ENCODE measurements at regions not wholly inside any gene's neighbourhood (a gene's known extent, or its start where the extent isn't known, plus 50 kb on each side); places are given as distances from the start of the nearest gene placed in this dataset.

GRCh38 chr5:168020542-168021294, 270.7 kb upstream of the WWC1 start:
- H3K4me1 ChIP-seq (ENCODE audit: insufficient read depth, low read length), result no peaks in the 10 kb centered on the region
- no peaks in the 10 kb centered on the region for H3K79me2 ChIP-seq (ENCODE audit: insufficient read depth, low read length)
- H3K4me2 ChIP-seq (ENCODE audit: insufficient read depth, low read length), result peak overlapping the region; percentile 24
- TF ChIP-seq CTCF (IDR thresholded peaks at IDR 0.05; ENCODE audit: extremely low read depth, low read depth, low read length), result peak; percentile 52
- no peak overlapping the region for H3K27ac ChIP-seq (ENCODE audit: low read depth, low read length)
- H3K9me3 ChIP-seq (ENCODE audit: low read depth, low read length), result no peaks in the 10 kb centered on the region
- peaks cover 3% of the 10 kb centered on the region for H3K27me3 ChIP-seq (ENCODE audit: insufficient read depth, low read length)
- H3K4me3 ChIP-seq (ENCODE audit: insufficient read depth, low read length), result peak overlapping the region; percentile 18
- H2AFZ ChIP-seq (ENCODE audit: low read length), result no peak overlapping the region
- no peaks in the 10 kb centered on the region for H4K20me1 ChIP-seq (ENCODE audit: insufficient read depth, low read length)
- DNase-seq (ENCODE audit: insufficient read length, low spot score, missing footprints), result peak; percentile 84
- no peaks in the 10 kb centered on the region for H3K36me3 ChIP-seq (ENCODE audit: insufficient read depth, low read length)

- no peak overlapping the region for H3K27ac ChIP-seq (ENCODE audit: low read depth, low read length)
- no peak overlapping the region for H2AFZ ChIP-seq (ENCODE audit: low read length)
- no peak for TF ChIP-seq CTCF (IDR thresholded peaks at IDR 0.05; ENCODE audit: extremely low read depth, low read depth, low read length)
- peaks cover 3% of the 10 kb centered on the region for H3K27me3 ChIP-seq (ENCODE audit: insufficient read depth, low read length)
- no peaks in the 10 kb centered on the region for H3K79me2 ChIP-seq (ENCODE audit: insufficient read depth, low read length)
- no peak overlapping the region for H3K4me3 ChIP-seq (ENCODE audit: insufficient read depth, low read length)
- H3K9me3 ChIP-seq (ENCODE audit: low read depth, low read length), result no peaks in the 10 kb centered on the region
- no peaks in the 10 kb centered on the region for H4K20me1 ChIP-seq (ENCODE audit: insufficient read depth, low read length)
- DNase-seq (ENCODE audit: insufficient read length, low spot score, missing footprints), result no peak
- no peaks in the 10 kb centered on the region for H3K4me1 ChIP-seq (ENCODE audit: insufficient read depth, low read length)
- H3K36me3 ChIP-seq (ENCODE audit: insufficient read depth, low read length), result no peaks in the 10 kb centered on the region
- H3K4me2 ChIP-seq (ENCODE audit: insufficient read depth, low read length), result no peak overlapping the region
These were observed 268.8 kb upstream of the WWC1 start for GRCh38 chr5:168022446-168023169.

- no peaks in the 10 kb centered on the region for H3K9me3 ChIP-seq (ENCODE audit: low read depth, low read length)
- no peak overlapping the region for H3K27ac ChIP-seq (ENCODE audit: low read depth, low read length)
- no peak overlapping the region for H2AFZ ChIP-seq (ENCODE audit: low read length)
- TF ChIP-seq CTCF (IDR thresholded peaks at IDR 0.05; ENCODE audit: extremely low read depth, low read depth, low read length), result no peak
- H3K4me3 ChIP-seq (ENCODE audit: insufficient read depth, low read length), result no peak overlapping the region
- H3K79me2 ChIP-seq (ENCODE audit: insufficient read depth, low read length), result no peaks in the 10 kb centered on the region
- H3K36me3 ChIP-seq (ENCODE audit: insufficient read depth, low read length), result no peaks in the 10 kb centered on the region
- H3K4me1 ChIP-seq (ENCODE audit: insufficient read depth, low read length), result no peaks in the 10 kb centered on the region
- no peaks in the 10 kb centered on the region for H4K20me1 ChIP-seq (ENCODE audit: insufficient read depth, low read length)
- no peak for DNase-seq (ENCODE audit: insufficient read length, low spot score, missing footprints)
- peaks cover 3% of the 10 kb centered on the region for H3K27me3 ChIP-seq (ENCODE audit: insufficient read depth, low read length)
- no peak overlapping the region for H3K4me2 ChIP-seq (ENCODE audit: insufficient read depth, low read length)
These were observed 268.3 kb upstream of the WWC1 start for GRCh38 chr5:168023191-168023590.

- Histone ChIP-seq H3K27ac (ENCODE audit: low read depth, low read length) (no peak overlapping the region), H3K4me3 (ENCODE audit: insufficient read depth, low read length) (no peak overlapping the region), H3K9me3 (ENCODE audit: low read depth, low read length) (no peaks in the 10 kb centered on the region), H3K4me1 (ENCODE audit: insufficient read depth, low read length) (no peaks in the 10 kb centered on the region), H3K4me2 (ENCODE audit: insufficient read depth, low read length) (no peak overlapping the region), H3K36me3 (ENCODE audit: insufficient read depth, low read length) (no peaks in the 10 kb centered on the region), H4K20me1 (ENCODE audit: insufficient read depth, low read length) (no peaks in the 10 kb centered on the region), H3K79me2 (ENCODE audit: insufficient read depth, low read length) (no peaks in the 10 kb centered on the region), H3K27me3 (ENCODE audit: insufficient read depth, low read length) (peaks cover 3% of the 10 kb centered on the region), H2AFZ (ENCODE audit: low read length) (no peak overlapping the region)
- DNase-seq (ENCODE audit: insufficient read length, low spot score, missing footprints), result no peak
- TF ChIP-seq CTCF (IDR thresholded peaks at IDR 0.05; ENCODE audit: extremely low read depth, low read depth, low read length), result no peak
These were observed 267.1 kb upstream of the WWC1 start for GRCh38 chr5:168024306-168024705.
